Panc1 (cell line): ENCODE measurements at regions not wholly inside any gene's neighbourhood (a gene's known extent, or its start where the extent isn't known, plus 50 kb on each side); places are given as distances from the start of the nearest gene placed in this dataset.

Experiments
- ATAC-seq: fragments of 200-7000 bp; cut with Tn5 transposase; 2 replicates; pipeline ENCODE4 v1.9.1; 2020; ENCODE audit warnings: mild to moderate bottlenecking, moderate library complexity
- BruUV-seq: library from RNA; stranded (reverse); fragments of 400-500 nt; replicated peaks from 2 replicates; lab custom pipeline; 2021; lab: Mats Ljungman, UMichigan
- CTCF ChIA-PET: fragments of 300-600 bp; sonication (Branson Sonifier 250); formaldehyde crosslinking; loops from one replicate; lab custom pipeline; 2022; ENCODE audit warnings: antibody characterized with exemption; lab: Charles Lee
- POLR2A ChIA-PET: fragments of 300-600 bp; sonication (Branson Sonifier 250); formaldehyde crosslinking; loops from one replicate; lab custom pipeline; 2022; ENCODE audit warnings: antibody characterized with exemption; lab: Charles Lee
- DNase-seq: peaks from one replicate; pipeline ENCODE4 v3.0.0-alpha.2; 2010; ENCODE audit warnings: low read depth, low spot score
- H3K27ac ChIP-seq: 2 replicates; pipeline ENCODE4 v1.5.1; 2011; ENCODE audit warnings: mild to moderate bottlenecking, low read length, inconsistent platforms
- H3K27me3 ChIP-seq: fragments of 200-500 bp; sonication (Bioruptor generic); 2 replicates; pipeline ENCODE4 v1.6.0; 2014; ENCODE audit warnings: low read length, inconsistent platforms; ENCODE audit not compliant: control insufficient read depth, insufficient read depth
- H3K36me3 ChIP-seq: fragments of 200-500 bp; sonication (Bioruptor generic); 2 replicates; pipeline ENCODE4 v1.5.1; 2014; ENCODE audit warnings: inconsistent platforms, mild to moderate bottlenecking, low read length, moderate library complexity; ENCODE audit not compliant: control insufficient read depth, insufficient read depth
- H3K4me1 ChIP-seq: 2 replicates; pipeline ENCODE4 v1.5.1; 2011; ENCODE audit warnings: inconsistent platforms, mild to moderate bottlenecking, low read length, moderate library complexity; ENCODE audit not compliant: control insufficient read depth, insufficient read depth
- H3K4me3 ChIP-seq, 2 experiments: 2 replicates each; pipeline ENCODE4 v1.5.1; 2011 to 2012; ENCODE audit warnings: low read depth in 2 of 2, low read length in 2 of 2, mild to moderate bottlenecking in 2 of 2, inconsistent platforms in 1 of 2, moderate library complexity in 1 of 2
- H3K9me3 ChIP-seq: fragments of 200-500 bp; sonication (Bioruptor generic); 2 replicates; pipeline ENCODE4 v1.5.1; 2014; ENCODE audit warnings: low read depth, mild to moderate bottlenecking, inconsistent platforms, low read length, moderate library complexity; ENCODE audit not compliant: control insufficient read depth, insufficient read depth
- POLR2AphosphoS5 ChIP-seq: IDR thresholded peaks from 2 replicates; pipeline ENCODE4 v1.6.1; 2012; ENCODE audit warnings: mild to moderate bottlenecking, low read depth, low read length, moderate library complexity
- SIN3A ChIP-seq: IDR thresholded peaks from 2 replicates; pipeline ENCODE4 v1.6.1; 2012; ENCODE audit warnings: low read depth, mild to moderate bottlenecking, low read length, moderate library complexity, borderline replicate concordance; ENCODE audit not compliant: insufficient read depth
- TCF7L2 ChIP-seq: IDR thresholded peaks from 2 replicates; pipeline ENCODE4 v1.6.1; 2011; ENCODE audit warnings: mild to moderate bottlenecking, low read depth, low read length, inconsistent platforms
- in situ Hi-C: cut with HindIII; loops from 2 replicates; pipeline ENCODE4 v1.10.0; 2016; ENCODE audit warnings: low sequenced_read_pairs, low pct_unique_long_range_greater_than_20kb
- intact Hi-C: fragments of 100-400 bp; cut with micrococcal nuclease; formaldehyde crosslinking; loops from one replicate; pipeline ENCODE4 v1.10.0; 2022; ENCODE audit not compliant: unreplicated experiment
- TF ChIP-seq, protein P1 (sequence below), 2 experiments: IDR thresholded peaks; 2 replicates each; pipeline ENCODE4 v1.6.1; 2011 to 2012; ENCODE audit warnings: low read depth in 2 of 2, control low read depth in 1 of 2, low read length in 1 of 2, mild to moderate bottlenecking in 1 of 2, moderate library complexity in 1 of 2; ENCODE audit not compliant: insufficient read depth in 1 of 2
- TF ChIP-seq, protein P2 (sequence below): fragments of 450-650 bp; IDR thresholded peaks from 2 replicates; pipeline ENCODE4 v1.5.1; 2017; ENCODE audit warnings: mild to moderate bottlenecking

DNA sequence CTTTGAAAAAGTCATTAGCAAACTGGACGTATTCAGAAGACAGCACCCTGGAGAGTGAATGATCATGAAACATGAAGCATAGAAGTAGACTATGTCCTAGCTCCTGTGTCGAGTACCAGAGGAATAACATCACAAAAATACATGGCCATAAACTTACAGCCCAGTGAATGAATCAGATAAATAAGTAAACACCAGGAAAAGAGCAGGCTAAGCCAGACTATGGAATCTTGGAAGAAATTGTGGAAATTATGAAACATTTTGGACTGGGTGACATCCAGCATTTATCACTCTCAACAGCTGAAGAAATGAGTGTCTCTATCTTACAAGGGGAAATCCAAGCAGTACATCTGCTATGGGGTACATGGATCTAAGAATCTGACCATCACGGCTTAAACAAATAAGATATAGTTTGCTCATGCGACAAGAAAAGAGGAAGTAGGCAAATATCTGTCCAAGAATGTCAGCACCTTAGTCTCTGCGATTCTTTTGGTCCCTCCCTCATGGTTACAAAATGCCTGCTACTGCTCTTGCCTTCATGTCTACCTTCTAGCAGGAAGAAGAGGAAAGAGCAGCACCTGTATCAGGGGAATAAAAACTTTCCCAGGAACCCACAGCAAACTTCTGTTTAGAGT is 481.5 kb downstream of the BCOR start:
- H3K27me3 ChIP-seq, result no peaks in the 10 kb centered on the region
- no peaks in the 10 kb centered on the region for H3K9me3 ChIP-seq
- no peak overlapping the region for H3K4me3 ChIP-seq
- no peak overlapping the region for H3K27ac ChIP-seq
- in situ Hi-C loops (no loop called here), intact Hi-C loops (no loop called here)
- ChIA-PET CTCF (no interaction called here), POLR2A (no interaction called here)
- H3K4me1 ChIP-seq, result no peaks in the 10 kb centered on the region
- TF ChIP-seq SIN3A, result no peak
- no peak for TF ChIP-seq POLR2AphosphoS5
- no peak for TF ChIP-seq TCF7L2
- TF ChIP-seq, protein P1, sequence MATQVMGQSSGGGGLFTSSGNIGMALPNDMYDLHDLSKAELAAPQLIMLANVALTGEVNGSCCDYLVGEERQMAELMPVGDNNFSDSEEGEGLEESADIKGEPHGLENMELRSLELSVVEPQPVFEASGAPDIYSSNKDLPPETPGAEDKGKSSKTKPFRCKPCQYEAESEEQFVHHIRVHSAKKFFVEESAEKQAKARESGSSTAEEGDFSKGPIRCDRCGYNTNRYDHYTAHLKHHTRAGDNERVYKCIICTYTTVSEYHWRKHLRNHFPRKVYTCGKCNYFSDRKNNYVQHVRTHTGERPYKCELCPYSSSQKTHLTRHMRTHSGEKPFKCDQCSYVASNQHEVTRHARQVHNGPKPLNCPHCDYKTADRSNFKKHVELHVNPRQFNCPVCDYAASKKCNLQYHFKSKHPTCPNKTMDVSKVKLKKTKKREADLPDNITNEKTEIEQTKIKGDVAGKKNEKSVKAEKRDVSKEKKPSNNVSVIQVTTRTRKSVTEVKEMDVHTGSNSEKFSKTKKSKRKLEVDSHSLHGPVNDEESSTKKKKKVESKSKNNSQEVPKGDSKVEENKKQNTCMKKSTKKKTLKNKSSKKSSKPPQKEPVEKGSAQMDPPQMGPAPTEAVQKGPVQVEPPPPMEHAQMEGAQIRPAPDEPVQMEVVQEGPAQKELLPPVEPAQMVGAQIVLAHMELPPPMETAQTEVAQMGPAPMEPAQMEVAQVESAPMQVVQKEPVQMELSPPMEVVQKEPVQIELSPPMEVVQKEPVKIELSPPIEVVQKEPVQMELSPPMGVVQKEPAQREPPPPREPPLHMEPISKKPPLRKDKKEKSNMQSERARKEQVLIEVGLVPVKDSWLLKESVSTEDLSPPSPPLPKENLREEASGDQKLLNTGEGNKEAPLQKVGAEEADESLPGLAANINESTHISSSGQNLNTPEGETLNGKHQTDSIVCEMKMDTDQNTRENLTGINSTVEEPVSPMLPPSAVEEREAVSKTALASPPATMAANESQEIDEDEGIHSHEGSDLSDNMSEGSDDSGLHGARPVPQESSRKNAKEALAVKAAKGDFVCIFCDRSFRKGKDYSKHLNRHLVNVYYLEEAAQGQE (IDR thresholded peaks at IDR 0.05; ENCODE audit: insufficient read depth in 1 of 2, low read depth in 2 of 2, low read length in 1 of 2), result no peak
- TF ChIP-seq, protein P2, sequence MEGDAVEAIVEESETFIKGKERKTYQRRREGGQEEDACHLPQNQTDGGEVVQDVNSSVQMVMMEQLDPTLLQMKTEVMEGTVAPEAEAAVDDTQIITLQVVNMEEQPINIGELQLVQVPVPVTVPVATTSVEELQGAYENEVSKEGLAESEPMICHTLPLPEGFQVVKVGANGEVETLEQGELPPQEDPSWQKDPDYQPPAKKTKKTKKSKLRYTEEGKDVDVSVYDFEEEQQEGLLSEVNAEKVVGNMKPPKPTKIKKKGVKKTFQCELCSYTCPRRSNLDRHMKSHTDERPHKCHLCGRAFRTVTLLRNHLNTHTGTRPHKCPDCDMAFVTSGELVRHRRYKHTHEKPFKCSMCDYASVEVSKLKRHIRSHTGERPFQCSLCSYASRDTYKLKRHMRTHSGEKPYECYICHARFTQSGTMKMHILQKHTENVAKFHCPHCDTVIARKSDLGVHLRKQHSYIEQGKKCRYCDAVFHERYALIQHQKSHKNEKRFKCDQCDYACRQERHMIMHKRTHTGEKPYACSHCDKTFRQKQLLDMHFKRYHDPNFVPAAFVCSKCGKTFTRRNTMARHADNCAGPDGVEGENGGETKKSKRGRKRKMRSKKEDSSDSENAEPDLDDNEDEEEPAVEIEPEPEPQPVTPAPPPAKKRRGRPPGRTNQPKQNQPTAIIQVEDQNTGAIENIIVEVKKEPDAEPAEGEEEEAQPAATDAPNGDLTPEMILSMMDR, result no peak
- no peaks in the 10 kb centered on the region for H3K36me3 ChIP-seq
- no peak for DNase-seq
- ATAC-seq, result no peak
- no TSS peak for BruUV-seq

DNA sequence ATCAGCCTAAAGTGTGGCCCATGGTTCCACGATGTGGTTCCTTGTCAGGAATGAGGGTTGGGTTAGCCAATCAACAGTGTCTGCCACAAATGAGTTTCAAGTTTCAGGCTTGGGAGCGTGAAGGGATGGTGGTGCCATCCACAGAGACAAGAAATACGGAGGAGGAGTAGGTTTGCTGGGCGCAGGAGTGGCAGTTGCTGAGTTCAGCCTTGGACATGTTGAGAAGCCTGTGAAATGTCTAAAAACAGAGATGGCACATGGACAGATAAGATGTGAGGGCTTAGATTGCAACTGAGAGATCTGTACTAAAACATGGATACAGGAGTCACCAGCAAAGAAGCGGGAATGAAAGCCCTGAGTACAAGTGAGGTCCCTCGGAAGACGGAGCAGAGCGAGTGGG is 481.0 kb downstream of the BCOR start:
- H3K27ac ChIP-seq, result no peak overlapping the region
- H3K4me3 ChIP-seq, result no peak overlapping the region
- no peaks in the 10 kb centered on the region for H3K36me3 ChIP-seq
- H3K27me3 ChIP-seq, result no peaks in the 10 kb centered on the region
- DNase-seq (no peak), ATAC-seq (no peak)
- ChIA-PET POLR2A (no interaction called here), CTCF (no interaction called here)
- intact Hi-C loops (no loop called here), in situ Hi-C loops (no loop called here)
- H3K9me3 ChIP-seq, result no peaks in the 10 kb centered on the region
- no peaks in the 10 kb centered on the region for H3K4me1 ChIP-seq
- no TSS peak for BruUV-seq
- TF ChIP-seq TCF7L2 (no peak), SIN3A (no peak), POLR2AphosphoS5 (no peak)
- TF ChIP-seq, protein P1 (IDR thresholded peaks at IDR 0.05; ENCODE audit: insufficient read depth in 1 of 2, low read depth in 2 of 2, low read length in 1 of 2), result no peak
- TF ChIP-seq, protein P2, result no peak
